NCI-H526 (cell line): ENCODE measurements at regions not wholly inside any gene's neighbourhood (a gene's known extent, or its start where the extent isn't known, plus 50 kb on each side); places are given as distances from the start of the nearest gene placed in this dataset.
"Not testable (repeated sequence)": the region's sequence is repeated elsewhere in the genome, so short reads cannot be mapped to it uniquely, and the experiment has no call there.

Experiments used
- DNase-seq, 2 experiments: peaks; one replicate each; lab custom pipeline; 2025; lab: John Stamatoyannopoulos, UW

GRCh38 chrX:40373025-40373424 lies 207.7 kb upstream of the ATP6AP2 start:
- DNase-seq = no peak

- no peak for DNase-seq
Measured at GRCh38 chrX:40371376-40371775, 209.4 kb upstream of the ATP6AP2 start.

GRCh38 chrX:40368611-40369061 lies 212.1 kb upstream of the ATP6AP2 start:
- DNase-seq = no peak

- DNase-seq = no peak
Measured at GRCh38 chrX:40366661-40367060, 214.1 kb upstream of the ATP6AP2 start.

GRCh38 chrX:40362291-40362690 lies 218.5 kb upstream of the ATP6AP2 start:
- DNase-seq = not testable (repeated sequence)

- no peak for DNase-seq
Measured at GRCh38 chrX:40360557-40360956, 220.2 kb upstream of the ATP6AP2 start.

- no peak for DNase-seq
Measured at GRCh38 chrX:40359593-40359992, 221.2 kb upstream of the ATP6AP2 start.

- no peak for DNase-seq
Measured at GRCh38 chrX:40358994-40359393, 221.8 kb upstream of the ATP6AP2 start.

GRCh38 chrX:40349251-40349650 lies 231.5 kb upstream of the ATP6AP2 start:
- no peak for DNase-seq

- DNase-seq = no peak
Measured at GRCh38 chrX:40346379-40346778, 234.4 kb upstream of the ATP6AP2 start.

GRCh38 chrX:40343319-40343718 lies 237.5 kb upstream of the ATP6AP2 start:
- no peak for DNase-seq

GRCh38 chrX:40340116-40340515 lies 240.7 kb upstream of the ATP6AP2 start:
- peak; percentile 30 to 64 for DNase-seq

GRCh38 chrX:40333344-40333743 lies 235.6 kb upstream of the BCOR start:
- no peak for DNase-seq

- DNase-seq = no peak
Measured at GRCh38 chrX:40331762-40332161, 234.0 kb upstream of the BCOR start.

- no peak for DNase-seq
Measured at GRCh38 chrX:40331353-40331752, 233.6 kb upstream of the BCOR start.

GRCh38 chrX:40329616-40330015 lies 231.9 kb upstream of the BCOR start:
- DNase-seq = no peak

- DNase-seq = no peak
Measured at GRCh38 chrX:40327085-40327484, 229.3 kb upstream of the BCOR start.

- DNase-seq = no peak
Measured at GRCh38 chrX:40326186-40326965, 228.6 kb upstream of the BCOR start.

GRCh38 chrX:40325161-40325560 lies 227.4 kb upstream of the BCOR start:
- no peak for DNase-seq

- no peak for DNase-seq
Measured at GRCh38 chrX:40323977-40324376, 226.2 kb upstream of the BCOR start.

- DNase-seq = no peak
Measured at GRCh38 chrX:40320819-40321218, 223.1 kb upstream of the BCOR start.

GRCh38 chrX:40318801-40319200 lies 221.0 kb upstream of the BCOR start:
- DNase-seq = no peak

- no peak for DNase-seq
Measured at GRCh38 chrX:40318076-40318475, 220.3 kb upstream of the BCOR start.

- no peak for DNase-seq
Measured at GRCh38 chrX:40316502-40316901, 218.7 kb upstream of the BCOR start.
